Islet of Langerhans (tissue), 1 donor: ENCODE measurements at regions not wholly inside any gene's neighbourhood (a gene's known extent, or its start where the extent isn't known, plus 50 kb on each side); places are given as distances from the start of the nearest gene placed in this dataset.

Experiments used
- FAIRE-seq: peaks from one replicate; lab custom pipeline; 2011; peaks lifted over from hg19 to GRCh38; lab: Jason Lieb, UNC

- no peak for FAIRE-seq
Measured at GRCh38 chr17:33404070-33404819, 111.2 kb upstream of the ASIC2 start.

GRCh38 chr17:33416131-33416530, 123.0 kb upstream of the ASIC2 start:
- FAIRE-seq = no peak

- no peak for FAIRE-seq
Measured at GRCh38 chr17:33421933-33422332, 128.8 kb upstream of the ASIC2 start.

DNA sequence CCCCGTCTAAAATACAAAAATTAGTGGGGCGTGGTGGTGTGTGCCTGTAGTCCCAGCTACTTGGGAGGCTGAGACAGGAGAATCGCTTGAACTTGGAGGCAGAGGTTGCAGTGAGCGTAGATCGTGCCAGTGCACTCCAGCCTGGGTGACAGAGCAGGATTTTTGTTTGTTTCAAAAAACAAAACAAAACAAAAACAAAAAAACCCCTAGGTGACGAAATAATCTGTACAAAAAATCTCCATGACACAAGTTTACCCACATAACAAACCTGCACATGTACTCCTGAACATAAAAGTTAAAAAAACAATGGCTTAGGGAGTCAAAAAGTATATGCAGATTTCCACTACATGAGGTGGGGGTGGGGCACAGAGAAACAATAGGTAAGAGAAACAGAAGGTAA, 140.5 kb upstream of the ASIC2 start:
- no peak for FAIRE-seq

GRCh38 chr17:33434841-33435240, 141.7 kb upstream of the ASIC2 start:
- no peak for FAIRE-seq

- no peak for FAIRE-seq
Measured at GRCh38 chr17:33435721-33436301, 142.7 kb upstream of the ASIC2 start.

DNA sequence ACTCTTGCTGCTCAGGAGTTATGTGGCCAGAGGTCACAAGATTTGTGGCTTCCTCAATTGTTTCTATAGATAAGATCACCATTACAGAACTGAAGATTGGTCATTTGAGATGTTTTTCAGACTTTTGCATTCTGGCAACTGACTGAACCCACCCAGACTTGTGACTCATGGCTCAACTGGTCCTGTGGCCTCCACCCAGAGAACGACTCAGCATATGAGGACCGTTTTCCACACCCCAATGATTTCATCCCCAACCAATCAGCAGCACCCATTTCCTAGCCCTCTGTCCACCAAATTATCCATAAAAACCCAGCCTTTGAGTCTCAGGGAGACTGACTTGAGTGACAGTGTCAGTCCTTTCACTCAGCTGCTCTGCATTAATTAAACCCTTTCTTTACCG, 143.2 kb upstream of the ASIC2 start:
- no peak for FAIRE-seq

DNA sequence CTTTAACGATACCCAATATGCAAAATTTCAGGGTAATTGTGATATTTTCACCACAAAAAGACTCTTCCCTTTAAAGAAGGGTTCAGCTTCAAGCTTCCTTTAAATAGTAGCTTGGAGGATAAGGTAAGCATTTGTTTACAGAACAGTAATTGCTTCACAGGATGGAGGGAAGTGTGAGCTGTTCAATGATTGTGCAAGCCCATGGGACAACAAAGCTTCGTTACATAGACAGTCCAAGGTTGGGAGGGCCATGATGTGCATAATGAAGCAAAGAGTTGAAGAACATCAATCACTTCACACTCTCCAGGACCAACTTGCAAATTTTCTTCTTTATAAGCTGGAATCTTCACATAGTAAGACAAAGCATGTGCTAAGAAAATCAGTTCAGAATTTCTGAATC, 145.0 kb upstream of the ASIC2 start:
- no peak for FAIRE-seq

GRCh38 chr17:33438578-33438977, 145.5 kb upstream of the ASIC2 start:
- no peak for FAIRE-seq

- FAIRE-seq = no peak
Measured at GRCh38 chr17:33442320-33442719, 149.2 kb upstream of the ASIC2 start.

- no peak for FAIRE-seq
Measured at GRCh38 chr17:33444731-33445130, 151.6 kb upstream of the ASIC2 start.

DNA sequence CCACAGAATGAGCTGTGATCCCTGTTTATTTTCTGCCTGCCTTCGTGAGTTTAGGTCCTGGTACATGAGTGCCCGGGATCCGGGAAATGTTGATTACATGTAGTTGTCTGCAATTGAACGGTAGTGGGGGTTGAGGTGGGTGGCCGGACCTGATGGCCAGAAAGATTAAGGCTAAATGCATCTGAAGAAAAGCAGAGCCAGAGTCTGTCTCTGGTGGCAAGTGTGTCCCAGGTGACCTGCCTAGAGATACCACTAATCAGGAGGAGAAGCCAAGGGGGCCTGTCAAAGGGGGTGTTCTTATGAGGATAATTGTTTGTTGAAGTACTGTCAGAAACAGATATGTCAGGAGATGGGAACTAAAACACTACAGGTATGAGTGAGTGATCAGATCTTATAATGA, 154.0 kb upstream of the ASIC2 start:
- no peak for FAIRE-seq

DNA sequence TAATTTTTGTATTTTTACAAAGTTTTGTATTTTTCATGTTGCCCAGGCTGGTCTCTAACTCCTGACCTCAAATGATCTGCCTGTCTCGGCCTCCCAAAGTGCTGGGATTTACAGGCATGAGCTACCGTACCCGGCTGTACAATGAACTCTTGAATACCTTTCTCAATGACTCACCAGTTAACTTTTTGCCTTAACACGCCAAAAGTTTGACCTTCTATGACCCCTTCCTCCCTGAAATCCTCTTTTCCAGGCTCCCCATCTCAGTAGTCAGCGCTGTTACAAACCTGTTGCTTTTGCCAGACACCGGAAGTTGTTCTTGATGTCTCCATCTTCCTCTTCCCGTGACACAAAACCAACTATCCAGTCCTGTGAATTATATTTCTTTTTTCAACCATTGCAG, 158.1 kb upstream of the ASIC2 start:
- no peak for FAIRE-seq

DNA sequence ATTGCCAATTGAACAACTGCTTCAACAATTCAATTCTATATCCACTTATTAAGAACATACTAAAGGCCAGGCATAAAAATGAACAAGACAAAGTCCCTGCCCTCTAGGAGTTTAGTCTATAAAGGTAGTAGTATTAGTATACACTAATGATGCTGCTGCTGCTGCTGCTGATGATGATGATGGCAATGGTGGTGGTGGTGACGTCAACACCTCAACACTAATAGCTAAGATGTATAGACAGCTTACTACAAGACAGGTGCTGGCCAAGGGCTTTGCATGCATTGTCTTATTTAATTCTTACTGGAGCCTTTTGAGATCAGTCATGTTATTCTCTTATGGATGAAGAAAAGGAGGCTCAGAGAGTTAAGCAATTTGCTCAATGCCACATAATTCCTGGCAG, 164.4 kb upstream of the ASIC2 start:
- FAIRE-seq = no peak

- no peak for FAIRE-seq
Measured at GRCh38 chr17:33459078-33459940, 166.2 kb upstream of the ASIC2 start.

DNA sequence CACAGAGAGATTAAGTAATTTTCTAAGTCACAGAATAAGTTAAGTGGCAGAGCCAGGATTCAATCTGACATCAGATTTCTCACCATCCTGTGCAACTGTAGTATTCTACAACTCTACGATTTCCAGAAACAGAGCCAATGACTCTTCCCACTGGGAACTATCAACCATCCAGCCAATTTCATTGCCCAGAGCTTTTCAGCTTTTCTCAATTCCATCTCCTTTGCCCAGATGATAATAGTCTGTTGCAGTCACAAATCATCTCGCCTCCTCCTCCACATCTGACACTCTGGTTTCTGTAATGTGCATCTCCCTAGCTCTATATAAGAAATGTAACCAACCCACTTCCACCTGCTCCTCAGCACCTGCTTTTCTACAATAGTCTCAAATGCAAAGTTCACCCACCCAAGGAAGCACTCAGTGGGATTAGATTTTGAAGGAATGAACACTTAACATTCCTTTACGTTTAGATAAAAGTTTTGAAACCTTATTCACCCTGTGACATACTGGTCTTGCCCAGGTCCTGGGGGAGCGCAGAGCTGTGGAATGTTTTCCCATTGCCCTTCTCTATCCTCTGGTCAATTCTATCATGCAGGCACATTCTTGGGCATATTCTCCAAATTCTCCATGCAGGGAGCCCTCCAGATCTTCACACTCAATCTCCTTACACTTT, 167.8 kb upstream of the ASIC2 start:
- no peak for FAIRE-seq

DNA sequence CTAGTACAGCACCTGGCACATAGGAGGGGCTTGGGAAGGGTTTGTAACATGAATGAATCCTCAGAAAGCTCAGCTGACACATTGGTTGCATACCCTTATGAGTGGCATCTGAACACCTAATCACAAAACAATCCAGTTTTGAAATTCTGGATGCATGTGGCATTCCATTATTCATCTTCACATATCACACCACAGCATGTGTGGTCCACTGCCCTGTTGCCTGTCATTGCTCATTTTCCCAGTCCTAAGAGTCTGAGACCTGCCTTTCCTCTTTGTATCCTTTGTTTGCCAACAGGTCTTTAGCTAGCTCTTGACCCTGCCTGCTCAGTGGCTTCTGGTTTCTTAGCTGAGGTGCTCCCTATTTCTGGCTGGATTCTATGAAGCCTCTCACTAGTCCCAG, 170.8 kb upstream of the ASIC2 start:
- no peak for FAIRE-seq

DNA sequence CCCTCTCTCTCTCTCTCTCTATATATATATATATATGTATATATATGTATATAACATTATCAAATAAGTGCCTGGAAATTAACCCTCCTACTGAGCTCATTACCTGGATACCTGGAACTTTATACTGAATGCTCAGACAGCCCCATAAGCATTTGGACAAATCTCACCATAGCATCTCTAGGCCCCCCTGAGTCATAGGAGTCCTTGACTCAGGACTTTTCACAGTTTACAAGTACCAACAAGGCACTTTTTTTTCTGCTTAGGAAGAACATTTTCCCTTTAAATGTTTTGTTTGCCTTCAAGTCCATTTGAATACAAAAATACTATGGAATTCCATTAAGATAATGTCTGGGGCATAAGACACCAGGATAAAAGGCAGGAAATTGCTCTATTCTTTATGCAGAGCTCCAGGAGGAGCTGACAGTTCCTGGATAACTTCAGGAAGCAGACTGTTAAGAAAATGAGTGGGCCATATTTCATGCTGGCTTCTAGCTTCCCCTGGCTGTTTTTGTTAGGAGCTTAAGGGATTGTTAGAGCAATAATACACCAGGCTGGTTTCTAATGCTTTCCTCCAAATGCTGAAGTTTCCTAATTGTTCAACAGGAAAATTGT, 171.7 kb upstream of the ASIC2 start:
- no peak for FAIRE-seq

- no peak for FAIRE-seq
Measured at GRCh38 chr17:33469421-33469820, 176.3 kb upstream of the ASIC2 start.

- FAIRE-seq = no peak
Measured at GRCh38 chr17:33469911-33470310, 176.8 kb upstream of the ASIC2 start.

DNA sequence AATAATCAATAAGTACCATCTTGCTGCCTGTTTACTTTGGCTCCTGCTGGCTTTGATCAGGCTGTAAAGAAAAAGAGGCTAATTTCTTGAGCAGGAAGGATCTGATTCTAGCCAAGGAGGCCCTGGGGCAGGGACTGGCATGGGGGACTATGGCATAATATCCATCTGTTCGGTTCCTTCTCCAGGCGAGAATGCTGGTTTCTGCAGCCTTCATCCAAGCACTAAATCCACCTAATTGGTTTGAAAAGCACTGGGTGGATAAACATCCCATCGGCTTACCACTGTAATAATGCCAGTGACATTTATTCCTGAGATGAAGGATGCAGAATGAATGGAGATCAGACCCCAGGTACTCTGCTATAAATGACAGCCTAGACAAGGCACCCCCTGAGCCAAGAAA, 180.0 kb upstream of the ASIC2 start:
- no peak for FAIRE-seq

DNA sequence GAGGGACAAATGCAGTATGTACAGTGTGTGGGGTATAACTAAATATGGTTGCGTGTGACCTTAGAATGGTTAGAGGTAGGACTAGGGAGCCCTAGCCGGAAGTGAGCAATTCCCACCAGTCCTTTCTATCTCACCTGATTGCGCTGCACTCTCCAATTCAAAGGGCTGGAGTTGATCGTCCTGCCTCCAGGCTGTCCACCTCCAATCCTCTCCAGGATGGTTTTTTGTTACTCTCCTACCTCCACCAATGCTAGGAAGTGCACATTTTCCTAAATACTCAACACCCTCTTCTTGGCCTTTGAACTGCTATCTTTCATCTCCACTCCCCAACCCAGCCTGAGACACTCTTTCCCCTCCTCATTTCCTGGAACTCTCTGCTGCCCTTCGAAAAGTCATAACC, 181.7 kb upstream of the ASIC2 start:
- no peak for FAIRE-seq
